DMS153 treated with DMSO at 0.1 percent for 48 hours (cell line): ENCODE measurements at regions not wholly inside any gene's neighbourhood (a gene's known extent, or its start where the extent isn't known, plus 50 kb on each side); places are given as distances from the start of the nearest gene placed in this dataset.

Source experiments
- DNase-seq: peaks from one replicate; lab custom pipeline; 2025; ENCODE audit not compliant: unreplicated experiment; lab: John Stamatoyannopoulos, UW

DNA sequence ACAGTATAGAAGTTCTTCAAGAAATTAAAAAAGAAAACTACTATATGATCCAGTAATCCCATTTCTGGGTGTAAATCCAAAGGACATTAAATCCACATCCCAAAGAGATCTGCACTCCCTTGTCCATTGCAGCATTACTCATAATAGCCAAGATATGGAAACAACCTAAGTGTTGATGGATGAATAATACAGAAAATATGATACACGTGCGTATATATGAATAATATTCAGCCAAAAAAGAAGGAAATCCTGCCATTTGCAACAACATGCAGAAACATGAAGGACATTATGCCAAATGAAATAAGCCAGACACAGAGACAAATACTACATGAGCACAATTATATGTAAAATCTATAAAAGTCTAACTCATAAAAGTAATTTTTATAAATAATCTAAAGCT is 306.3 kb upstream of the ANO3 start:
- no peak for DNase-seq

GRCh38 chr11:26026078-26026477 is 305.9 kb upstream of the ANO3 start:
- no peak for DNase-seq

- DNase-seq, result no peak
Observed at GRCh38 chr11:26027887-26028286, 304.0 kb upstream of the ANO3 start.

- DNase-seq, result no peak
Observed at GRCh38 chr11:26028393-26028911, 303.5 kb upstream of the ANO3 start.

GRCh38 chr11:26030399-26030798 is 301.5 kb upstream of the ANO3 start:
- no peak for DNase-seq

GRCh38 chr11:26032241-26032640 is 299.7 kb upstream of the ANO3 start:
- no peak for DNase-seq

DNA sequence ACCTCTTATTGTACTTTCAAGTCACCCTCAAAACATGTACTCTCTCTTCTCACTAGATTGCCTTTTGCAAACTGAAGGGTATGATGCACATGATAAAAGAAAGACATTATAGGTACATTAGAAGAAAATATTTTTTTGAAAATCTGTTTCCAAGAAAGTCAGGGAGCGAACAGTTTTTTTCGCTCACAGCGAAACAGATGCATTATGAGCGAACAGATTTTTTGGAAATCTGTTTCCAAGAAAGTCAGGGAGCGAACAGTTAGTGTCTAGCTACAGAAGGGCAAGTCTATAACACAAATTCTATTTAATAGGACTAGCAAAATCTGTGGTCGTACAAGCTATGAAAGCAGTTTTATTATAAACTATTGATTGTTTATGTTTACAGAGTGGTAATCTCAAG is 296.2 kb upstream of the ANO3 start:
- DNase-seq, result no peak

GRCh38 chr11:26037716-26038115 is 294.2 kb upstream of the ANO3 start:
- DNase-seq, result no peak

- no peak for DNase-seq
Observed at GRCh38 chr11:26040339-26040738, 291.6 kb upstream of the ANO3 start.

DNA sequence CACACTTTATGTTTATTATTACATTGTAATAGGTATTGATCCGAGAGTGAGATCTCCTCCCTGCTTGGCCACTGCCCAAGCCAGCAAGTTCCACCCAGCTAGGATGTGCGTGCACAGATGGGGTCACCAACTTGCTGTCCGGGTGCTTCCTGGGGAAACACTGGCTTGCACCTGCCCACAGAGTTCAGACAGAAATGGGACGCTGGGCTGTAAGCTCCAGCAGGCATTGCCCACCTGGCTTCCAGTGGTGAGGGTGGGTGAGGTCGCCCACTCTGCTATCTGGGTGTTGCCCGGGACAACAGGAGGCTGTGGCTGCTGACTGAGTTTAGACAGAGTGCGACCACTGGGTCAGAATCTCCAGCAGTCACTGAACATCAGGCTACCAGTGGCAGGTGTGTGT is 289.8 kb upstream of the ANO3 start:
- no peak for DNase-seq

DNA sequence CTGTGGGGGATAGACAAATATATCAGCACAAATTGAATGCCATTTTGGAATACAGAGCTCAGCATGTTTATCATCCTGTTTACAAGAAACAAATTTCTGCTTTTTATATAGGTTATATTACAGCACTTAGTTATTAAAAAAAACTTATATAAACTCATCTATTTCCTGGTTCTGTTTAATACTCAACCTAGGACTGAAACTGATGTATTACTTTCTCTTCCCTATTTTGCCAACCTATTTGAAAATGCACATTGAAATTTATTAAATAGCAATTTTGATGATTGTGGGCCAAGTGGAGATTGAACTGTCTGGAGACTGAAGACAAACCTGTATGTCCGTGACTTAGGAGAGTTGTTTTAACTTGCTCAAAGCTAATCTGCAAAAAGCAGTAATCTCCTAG is 288.3 kb upstream of the ANO3 start:
- no peak for DNase-seq

DNA sequence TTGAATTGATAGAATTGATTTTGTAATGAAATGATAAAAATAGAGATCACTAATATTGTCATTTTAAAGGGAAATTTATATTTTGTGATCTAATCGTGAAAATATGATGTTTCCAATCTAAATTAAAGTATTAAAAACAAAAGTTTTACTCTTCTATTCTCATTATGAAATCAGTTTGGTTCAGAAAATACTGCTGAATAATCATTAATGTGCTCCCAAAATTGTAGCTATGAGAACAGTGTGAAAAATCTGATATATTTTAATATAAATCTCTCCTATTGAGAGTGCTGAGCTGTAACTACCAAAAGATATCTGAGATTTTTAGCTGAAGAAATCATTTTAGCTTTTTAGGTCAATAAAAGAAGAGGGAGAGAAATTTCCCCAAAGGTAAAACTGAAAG is 287.5 kb upstream of the ANO3 start:
- no peak for DNase-seq

DNA sequence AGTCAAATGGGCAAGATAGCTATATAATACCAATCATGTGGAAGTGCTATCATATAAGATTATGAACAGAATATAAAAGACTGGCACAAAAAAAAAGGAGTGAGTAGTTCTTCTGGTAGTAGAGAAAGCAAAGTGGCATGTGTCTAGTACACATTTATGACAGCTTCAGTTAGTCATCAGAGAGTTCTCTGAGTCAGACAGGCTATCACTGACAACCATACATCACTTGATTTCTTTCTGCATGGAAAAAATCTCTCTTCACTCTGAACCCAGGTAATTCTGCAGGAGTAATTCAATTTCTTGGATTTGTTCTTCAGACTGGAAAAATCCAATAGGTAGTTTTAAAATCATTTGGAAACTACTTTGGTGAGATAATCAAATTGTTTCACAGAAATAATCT is 286.8 kb upstream of the ANO3 start:
- no peak for DNase-seq

DNA sequence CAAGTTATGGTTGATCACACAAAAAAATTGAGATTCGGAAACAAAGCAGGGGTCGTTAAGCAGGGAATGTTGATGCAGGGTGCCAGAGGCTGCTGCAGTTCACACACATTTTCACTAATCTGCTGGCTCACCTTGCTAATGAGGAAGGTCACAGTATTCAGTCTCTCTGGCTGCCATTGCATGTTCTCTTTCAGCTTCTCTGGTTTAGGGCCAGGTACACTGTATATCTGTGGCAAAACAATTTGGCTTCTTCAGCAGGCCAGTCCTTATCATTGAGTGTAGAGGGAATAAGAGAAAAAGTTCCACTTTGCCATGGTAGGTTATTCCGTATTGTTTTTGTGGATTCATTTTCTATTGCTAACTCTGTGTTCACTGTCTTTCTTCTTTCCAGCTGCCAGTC is 283.7 kb upstream of the ANO3 start:
- DNase-seq, result no peak

GRCh38 chr11:26053966-26054365 is 278.0 kb upstream of the ANO3 start:
- DNase-seq, result no peak

- no peak for DNase-seq
Observed at GRCh38 chr11:26062660-26063059, 269.3 kb upstream of the ANO3 start.

- DNase-seq, result no peak
Observed at GRCh38 chr11:26063915-26064314, 268.0 kb upstream of the ANO3 start.

DNA sequence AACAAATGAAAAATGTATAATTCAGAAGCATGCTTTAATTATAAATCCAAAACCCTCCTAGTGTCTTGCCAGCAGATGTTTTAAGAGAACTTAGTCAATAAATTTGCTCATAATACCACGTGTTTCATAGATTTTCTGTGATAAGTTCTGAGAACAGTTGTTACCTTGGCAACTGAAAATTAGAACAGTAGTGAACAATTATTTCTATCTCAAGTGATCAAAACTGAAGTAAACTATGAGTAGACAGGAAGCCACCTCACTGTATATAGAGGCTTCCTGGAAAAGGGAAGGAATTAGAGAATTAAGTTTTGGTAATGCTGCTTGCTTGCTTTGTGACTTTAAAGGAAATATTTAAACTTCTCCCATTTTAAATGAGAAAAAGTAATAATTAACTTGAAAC is 266.0 kb upstream of the ANO3 start:
- no peak for DNase-seq

DNA sequence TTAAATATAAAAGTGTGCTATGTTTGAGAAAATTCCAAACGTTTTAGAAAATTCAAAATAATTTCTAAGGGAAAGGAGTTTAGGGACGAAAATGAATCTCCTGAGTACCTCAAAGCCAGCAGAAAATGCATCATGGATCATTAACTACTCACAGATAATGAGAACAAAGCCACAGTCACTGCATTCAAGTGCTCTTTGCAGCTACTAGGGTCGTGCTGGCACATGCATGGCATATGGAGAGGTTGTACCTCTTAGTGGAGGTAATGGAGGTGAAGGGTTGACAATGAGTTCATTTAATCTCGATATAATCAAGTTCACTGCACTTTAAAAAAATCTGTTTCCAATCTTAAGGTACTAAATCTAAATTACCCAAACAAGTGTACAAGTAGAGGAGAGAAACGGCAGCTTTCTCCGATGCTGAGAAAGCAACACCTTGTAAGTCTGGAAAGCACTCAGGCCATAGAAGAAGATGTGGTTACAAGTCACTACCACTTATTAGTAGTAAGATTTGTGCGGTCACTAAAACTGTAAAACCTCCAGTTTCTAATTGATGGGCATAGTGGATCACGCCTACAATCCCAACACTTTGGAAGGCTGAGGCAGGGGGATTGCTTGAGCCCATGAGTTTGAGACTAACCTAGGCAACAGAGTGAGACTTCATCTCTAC is 261.1 kb upstream of the ANO3 start:
- no peak for DNase-seq

GRCh38 chr11:26072614-26073153 is 259.2 kb upstream of the ANO3 start:
- no peak for DNase-seq

- DNase-seq, result no peak
Observed at GRCh38 chr11:26073646-26074045, 258.3 kb upstream of the ANO3 start.

DNA sequence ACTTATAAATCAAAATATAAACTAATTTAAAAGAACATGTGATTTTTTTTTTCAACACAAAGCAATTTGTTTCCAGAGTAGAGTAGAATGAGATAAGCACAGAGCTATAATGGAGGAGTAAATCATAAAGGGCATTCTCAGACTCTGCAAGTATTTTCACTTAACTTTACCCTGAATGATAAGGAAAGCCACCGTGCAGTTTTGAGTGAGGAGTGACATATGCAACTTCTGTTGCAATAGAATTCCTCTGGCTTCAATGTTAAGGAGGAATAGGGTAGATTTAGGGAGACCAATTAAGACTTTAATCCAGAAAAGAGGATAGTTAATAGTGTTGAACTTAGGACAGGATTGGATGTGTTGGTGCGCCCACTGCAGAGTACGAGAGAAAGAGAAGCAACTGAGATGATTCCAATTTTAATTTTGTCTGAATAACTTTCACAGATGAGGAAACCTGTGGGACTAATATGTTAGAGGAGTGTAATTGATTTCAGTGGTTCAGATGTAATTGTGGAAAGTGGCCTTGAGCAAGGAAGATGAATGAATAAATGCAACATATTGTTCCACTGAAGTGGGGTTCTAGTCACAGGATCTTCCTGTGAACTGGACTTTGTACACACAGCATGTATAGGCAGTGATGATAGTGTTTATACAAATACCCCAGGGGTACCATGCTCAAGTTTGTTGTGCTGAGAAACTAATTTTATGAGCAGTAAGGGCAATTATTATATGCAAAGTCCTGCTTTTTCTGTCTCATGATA is 255.5 kb upstream of the ANO3 start:
- no peak for DNase-seq
